Renal cortical epithelial cell (primary cell): ENCODE measurements at regions not wholly inside any gene's neighbourhood (a gene's known extent, or its start where the extent isn't known, plus 50 kb on each side); places are given as distances from the start of the nearest gene placed in this dataset.
"Not testable (repeated sequence)": the region's sequence is repeated elsewhere in the genome, so short reads cannot be mapped to it uniquely, and the experiment has no call there.

ENCODE experiments used
- DNase-seq: peaks from one replicate; pipeline ENCODE4 v3.0.0-alpha.2; 2011; ENCODE audit warnings: low read depth

GRCh38 chr9:62833323-62834200, 1643.7 kb downstream of the SPATA31A7 start:
- DNase-seq: not testable (repeated sequence)

GRCh38 chr9:62837254-62837911, 1647.5 kb downstream of the SPATA31A7 start:
- DNase-seq: not testable (repeated sequence)

- DNase-seq: peak; percentile 44
Observed at GRCh38 chr9:62838024-62838718, 1648.3 kb downstream of the SPATA31A7 start.

- not testable (repeated sequence) for DNase-seq
Observed at GRCh38 chr9:62839168-62839567, 1649.3 kb downstream of the SPATA31A7 start.

- not testable (repeated sequence) for DNase-seq
Observed at GRCh38 chr9:62843145-62843544, 1653.3 kb downstream of the SPATA31A7 start.

GRCh38 chr9:62843706-62844290, 1654.0 kb downstream of the SPATA31A7 start:
- DNase-seq: not testable (repeated sequence)

- DNase-seq: not testable (repeated sequence)
Observed at GRCh38 chr9:62844681-62845185, 1654.9 kb downstream of the SPATA31A7 start.

- not testable (repeated sequence) for DNase-seq
Observed at GRCh38 chr9:62848258-62848657, 1658.4 kb downstream of the SPATA31A7 start.

GRCh38 chr9:62849991-62850390, 1660.2 kb downstream of the SPATA31A7 start:
- not testable (repeated sequence) for DNase-seq

- not testable (repeated sequence) for DNase-seq
Observed at GRCh38 chr9:62857280-62857679, 1667.4 kb downstream of the SPATA31A7 start.

GRCh38 chr9:62858240-62858639, 1668.4 kb downstream of the SPATA31A7 start:
- DNase-seq: not testable (repeated sequence)

- not testable (repeated sequence) for DNase-seq
Observed at GRCh38 chr9:62860939-62861860, 1671.4 kb downstream of the SPATA31A7 start.

GRCh38 chr9:62862180-62862579, 1672.3 kb downstream of the SPATA31A7 start:
- DNase-seq: not testable (repeated sequence)

GRCh38 chr9:62863319-62863718, 1673.5 kb downstream of the SPATA31A7 start:
- not testable (repeated sequence) for DNase-seq

GRCh38 chr9:62863867-62864266, 1674.0 kb downstream of the SPATA31A7 start:
- not testable (repeated sequence) for DNase-seq

GRCh38 chr9:62864481-62865469, 1674.9 kb downstream of the SPATA31A7 start:
- DNase-seq: not testable (repeated sequence)

GRCh38 chr9:62869061-62869460, 1679.2 kb downstream of the SPATA31A7 start:
- DNase-seq: not testable (repeated sequence)

GRCh38 chr9:62871765-62872164, 1681.9 kb downstream of the SPATA31A7 start:
- peak; percentile 38 for DNase-seq

- not testable (repeated sequence) for DNase-seq
Observed at GRCh38 chr9:62874213-62874612, 1684.4 kb downstream of the SPATA31A7 start.
